ENCODE measurements at regions not wholly inside any gene's neighbourhood (a gene's known extent, or its start where the extent isn't known, plus 50 kb on each side); places are given as distances from the start of the nearest gene placed in this dataset.

DNA sequence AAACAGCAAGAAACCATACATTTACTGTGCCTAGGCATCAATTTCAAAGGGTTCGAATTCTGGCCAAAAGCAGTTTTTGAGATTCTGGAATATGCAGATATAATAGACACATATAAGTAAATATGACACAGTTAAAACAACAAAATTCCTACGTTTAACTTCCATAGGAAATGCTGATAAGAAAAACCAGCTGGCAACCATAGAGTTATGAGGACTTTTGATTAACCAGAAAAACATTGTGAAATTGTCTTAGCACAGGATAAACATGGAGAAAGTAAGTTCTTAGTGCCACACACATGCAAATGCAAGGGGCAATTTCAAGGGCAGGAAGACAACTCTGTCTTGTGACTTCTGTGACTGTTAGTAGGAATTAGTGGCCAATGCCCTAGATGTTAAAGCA, 702.1 kb downstream of the TNS3 start:
- DNase-seq (ENCODE audit: low read depth in 2 of 2), result no peak

- no peak for DNase-seq (ENCODE audit: low read depth in 2 of 2)
These were observed 710.4 kb downstream of the TNS3 start for GRCh38 chr7:46871516-46871915.

DNA sequence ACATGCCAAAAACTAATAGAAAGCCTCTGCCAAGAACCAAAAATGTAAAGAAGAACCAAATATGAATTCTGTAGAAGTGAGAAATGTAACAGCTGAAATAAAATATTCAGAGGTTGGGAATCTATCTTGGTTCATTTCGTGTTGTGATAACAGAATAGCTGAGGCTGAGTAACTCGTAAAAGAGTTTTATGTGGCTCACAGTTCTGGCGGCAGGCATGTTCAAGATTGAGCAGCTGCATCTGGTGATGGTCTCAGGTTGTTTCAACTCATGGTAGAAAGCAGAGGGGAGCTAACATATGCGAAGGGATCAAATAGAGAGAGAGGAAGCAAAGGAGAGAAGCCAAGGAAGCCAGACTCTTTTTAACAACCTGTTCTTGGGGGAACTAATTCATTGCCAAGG, 717.2 kb downstream of the TNS3 start:
- DNase-seq (ENCODE audit: low read depth in 2 of 2), result no peak

- DNase-seq (ENCODE audit: low read depth in 2 of 2), result no peak
These were observed 721.9 kb downstream of the TNS3 start for GRCh38 chr7:46859963-46860475.

GRCh38 chr7:46855851-46856250, 726.1 kb downstream of the TNS3 start:
- no peak for DNase-seq (ENCODE audit: low read depth in 2 of 2)

GRCh38 chr7:46854958-46855473, 726.9 kb downstream of the TNS3 start:
- DNase-seq (ENCODE audit: low read depth in 2 of 2), result peak in 1 of 2 experiments; percentile 62

- DNase-seq (ENCODE audit: low read depth in 2 of 2), result no peak
These were observed 728.5 kb downstream of the TNS3 start for GRCh38 chr7:46853451-46853850.

DNA sequence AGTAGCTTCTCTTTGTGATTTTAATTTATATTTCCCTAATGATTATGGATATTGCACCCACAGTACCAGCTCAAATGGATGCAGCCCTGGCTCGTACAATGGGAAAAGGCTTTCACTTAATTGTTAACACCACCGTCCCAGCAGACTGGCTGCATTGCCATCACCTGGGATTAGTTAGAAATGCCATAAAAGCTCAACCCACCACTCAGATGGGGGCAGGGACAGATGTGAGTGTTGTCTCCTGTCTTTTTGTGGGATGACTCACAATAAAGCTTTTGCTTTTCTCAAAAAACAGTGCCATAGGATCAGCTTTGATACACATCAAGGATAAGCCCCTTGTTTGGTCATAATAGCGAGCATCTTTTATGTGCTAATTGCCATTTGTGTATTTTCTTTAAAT, 729.1 kb downstream of the TNS3 start:
- no peak for DNase-seq (ENCODE audit: low read depth in 2 of 2)

DNA sequence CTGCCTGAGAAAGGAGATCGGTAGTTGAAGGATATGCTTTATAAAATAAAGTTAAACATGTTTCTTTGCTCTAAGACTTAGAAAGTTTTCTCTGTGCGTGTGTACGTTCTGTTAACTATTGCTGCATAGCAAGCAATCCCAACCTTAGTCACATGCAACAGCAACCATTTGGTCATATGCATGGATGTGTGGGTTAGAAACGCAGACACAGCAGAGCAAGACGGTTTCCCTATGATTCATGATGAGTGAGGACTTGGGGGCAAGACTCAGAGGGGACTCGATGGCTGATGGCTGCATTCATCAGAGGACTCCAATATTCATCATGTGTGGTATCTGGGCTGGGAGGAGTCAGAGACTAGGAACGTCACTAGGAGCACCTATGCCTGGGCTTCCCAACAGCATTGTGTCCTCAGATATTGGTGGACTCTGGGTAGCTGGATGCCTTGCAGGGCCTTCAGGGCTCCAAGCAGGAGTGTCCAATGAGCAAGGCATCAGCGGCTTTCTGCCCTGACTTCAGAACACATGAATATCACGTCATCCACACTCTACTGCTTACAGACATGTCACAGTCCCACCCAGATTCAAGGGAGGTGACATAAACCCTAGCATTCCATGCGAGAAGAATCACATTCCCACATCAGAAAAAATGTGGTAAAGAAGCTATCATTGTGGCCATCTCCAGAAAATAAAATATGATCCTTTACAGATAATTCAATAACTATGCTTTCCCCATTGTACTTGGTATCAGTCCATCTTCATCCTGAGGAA, 731.2 kb downstream of the TNS3 start:
- no peak for DNase-seq (ENCODE audit: low read depth in 2 of 2)

GRCh38 chr7:46848944-46849343, 733.0 kb downstream of the TNS3 start:
- DNase-seq (ENCODE audit: low read depth in 2 of 2), result no peak

- DNase-seq (ENCODE audit: low read depth in 2 of 2), result no peak
These were observed 733.6 kb downstream of the TNS3 start for GRCh38 chr7:46848311-46848710.

GRCh38 chr7:46847126-46847525, 734.8 kb downstream of the TNS3 start:
- DNase-seq (ENCODE audit: low read depth in 2 of 2), result no peak

DNA sequence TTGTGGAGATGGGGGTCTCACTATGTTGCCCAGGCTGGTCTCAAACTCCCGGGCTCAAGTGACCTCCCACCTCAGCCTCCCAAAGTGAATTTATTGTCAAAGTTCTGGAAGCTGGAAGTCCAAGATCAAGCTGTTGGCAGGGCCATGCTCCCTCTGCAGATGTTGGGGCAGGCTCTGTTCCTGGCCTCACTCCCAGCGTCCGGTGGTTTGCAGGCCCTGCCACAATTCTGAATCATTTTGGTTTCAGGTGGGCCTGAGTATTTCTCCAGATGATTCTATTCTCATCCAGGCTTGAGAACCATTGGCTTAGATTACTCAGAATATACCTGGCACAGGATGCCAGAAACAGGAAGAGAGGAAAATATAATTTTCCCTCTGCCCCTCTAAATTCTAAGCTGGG, 737.4 kb downstream of the TNS3 start:
- no peak for DNase-seq (ENCODE audit: low read depth in 2 of 2)

DNA sequence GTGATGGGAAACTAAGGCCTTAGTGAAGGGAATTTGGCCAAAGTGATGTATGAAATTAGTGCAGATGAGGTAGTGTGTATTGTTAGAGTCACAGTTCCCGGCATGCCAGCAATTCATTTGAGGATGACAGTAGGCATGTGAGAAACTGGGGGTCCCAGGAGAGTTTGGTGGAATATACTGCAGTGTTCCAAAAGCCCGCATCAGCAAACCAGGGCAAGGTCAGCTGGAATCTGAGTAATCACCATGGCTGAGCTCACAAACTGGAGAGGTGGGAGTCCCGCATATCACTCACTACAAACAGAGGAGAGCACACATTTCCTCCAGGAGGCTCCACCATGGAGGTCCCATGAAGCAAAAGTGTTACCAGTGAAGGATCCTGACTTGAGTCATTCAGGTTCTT, 740.7 kb downstream of the TNS3 start:
- DNase-seq (ENCODE audit: low read depth in 2 of 2), result no peak

GRCh38 chr7:46839651-46840050, 742.3 kb downstream of the TNS3 start:
- no peak for DNase-seq (ENCODE audit: low read depth in 2 of 2)

- DNase-seq (ENCODE audit: low read depth in 2 of 2), result no peak
These were observed 743.4 kb downstream of the TNS3 start for GRCh38 chr7:46838463-46838862.

- peak in 1 of 2 experiments; percentile 33 for DNase-seq (ENCODE audit: low read depth in 2 of 2)
These were observed 746.4 kb downstream of the TNS3 start for GRCh38 chr7:46835556-46835955.

DNA sequence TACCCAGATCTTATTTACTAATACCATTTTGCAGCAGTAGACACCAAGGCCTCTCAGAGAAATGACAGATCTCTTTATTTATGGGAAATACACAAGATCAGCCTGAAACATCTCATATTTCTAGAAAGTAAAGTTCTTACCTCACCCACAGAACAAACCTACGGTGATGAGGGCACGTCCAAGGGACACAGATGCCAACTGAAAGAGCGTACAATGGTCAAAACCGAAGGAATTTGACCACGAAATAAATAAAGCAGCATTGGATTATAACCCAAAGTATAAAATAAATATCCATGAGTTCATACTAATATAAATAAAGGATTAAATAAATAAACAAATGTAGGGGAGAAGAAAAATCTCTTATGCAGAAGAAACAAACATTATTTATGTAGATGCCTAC, 747.0 kb downstream of the TNS3 start:
- no peak for DNase-seq (ENCODE audit: low read depth in 2 of 2)

GRCh38 chr7:46833197-46833596, 748.7 kb downstream of the TNS3 start:
- DNase-seq (ENCODE audit: low read depth in 2 of 2), result no peak

- no peak for DNase-seq (ENCODE audit: low read depth in 2 of 2)
These were observed 749.8 kb downstream of the TNS3 start for GRCh38 chr7:46832136-46832535.

GRCh38 chr7:46819819-46820218, 762.1 kb downstream of the TNS3 start:
- no peak for DNase-seq (ENCODE audit: low read depth in 2 of 2)

DNA sequence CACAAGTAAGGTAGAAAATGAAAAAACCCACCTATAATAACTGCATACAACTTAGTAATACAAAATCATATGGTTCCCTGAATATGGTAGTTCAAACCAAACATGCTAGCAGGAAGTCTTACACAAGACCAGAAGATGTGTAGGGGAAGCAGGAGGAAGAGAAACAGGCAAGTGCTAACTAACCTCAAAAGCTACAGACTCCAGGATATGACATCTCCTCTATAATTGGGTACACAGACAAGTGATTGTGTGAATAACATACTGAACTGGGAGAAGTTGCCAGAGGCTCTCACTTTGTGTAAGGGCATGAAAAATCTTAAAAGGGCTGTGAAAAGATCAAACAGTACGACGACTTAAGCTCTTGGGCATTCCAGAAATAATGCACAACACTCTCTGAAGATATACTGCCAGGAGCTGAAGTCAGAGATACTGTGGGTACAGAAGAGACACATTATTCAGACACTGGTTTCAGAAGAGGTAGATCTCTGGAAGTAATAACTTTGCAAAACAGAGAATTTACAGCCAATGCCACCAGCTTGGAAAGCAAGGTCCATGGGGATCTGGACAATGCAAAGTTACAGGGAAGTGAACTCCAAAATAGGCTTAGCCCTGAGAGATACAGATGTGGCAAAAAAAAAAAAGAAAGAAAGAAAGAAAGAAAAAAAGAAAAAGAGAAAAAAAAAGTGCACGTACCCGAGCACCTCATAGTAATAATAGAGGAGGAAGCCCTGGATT, 767.2 kb downstream of the TNS3 start:
- DNase-seq (ENCODE audit: low read depth in 2 of 2), result no peak

DNA sequence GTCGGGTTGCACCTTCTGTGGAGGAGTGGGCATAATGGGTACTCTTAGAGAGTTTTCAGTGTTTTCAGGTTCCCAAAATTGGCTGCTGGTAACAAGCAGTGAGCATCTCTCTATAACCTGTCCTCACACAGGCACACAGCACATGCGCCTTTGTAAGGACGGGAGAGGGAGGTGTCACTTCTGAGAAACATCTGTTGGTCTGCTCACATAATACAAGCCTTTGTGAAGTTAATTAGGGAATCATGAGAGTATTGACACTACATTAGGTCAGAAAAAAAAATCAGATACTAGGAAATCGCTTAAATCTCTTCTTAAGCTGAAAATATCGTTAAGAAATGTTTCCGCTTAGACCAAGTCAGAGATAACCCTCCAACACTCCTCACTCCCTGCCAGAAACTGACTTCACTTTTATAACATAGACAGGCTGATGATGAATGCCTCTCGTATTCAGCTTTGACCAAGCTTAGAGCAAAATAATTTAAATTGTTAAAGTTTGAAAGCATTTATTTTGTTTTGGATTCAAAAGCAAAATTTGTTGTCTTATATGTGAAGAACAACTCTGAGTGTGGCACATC, 769.7 kb downstream of the TNS3 start:
- peak in 1 of 2 experiments; percentile 10 for DNase-seq (ENCODE audit: low read depth in 2 of 2)
